H1 (cell line): ENCODE measurements at regions not wholly inside any gene's neighbourhood (a gene's known extent, or its start where the extent isn't known, plus 50 kb on each side); places are given as distances from the start of the nearest gene placed in this dataset.

Experiments used
- CTCF ChIA-PET: fragments of 300-600 bp; sonication (Branson Sonifier 250); formaldehyde crosslinking; loops from one replicate; lab custom pipeline; 2021; ENCODE audit not compliant: partially characterized antibody; lab: Charles Lee
- POLR2A ChIA-PET: fragments of 300-600 bp; sonication (Branson Sonifier 250); formaldehyde crosslinking; loops from one replicate; lab custom pipeline; 2021; ENCODE audit warnings: inconsistent platforms; ENCODE audit not compliant: partially characterized antibody; lab: Charles Lee
- DNase-seq, 2 experiments: peaks; one replicate each; pipeline versions ENCODE4 v3.0.0 to v3.0.0-alpha.2; 2010 to 2022; ENCODE audit warnings: low spot score in 2 of 2, low read depth in 1 of 2, mixed read lengths in 1 of 2
- FAIRE-seq: peaks from 2 replicates; lab custom pipeline; 2011; peaks lifted over from hg19 to GRCh38; lab: Jason Lieb, UNC
- H2AFZ ChIP-seq: 2 replicates; pipeline ENCODE4 v1.8.1; 2012; ENCODE audit warnings: low read length, inconsistent platforms
- H2AK5ac ChIP-seq: 2 replicates; pipeline ENCODE4 v1.6.1; 2013; ENCODE audit warnings: low read depth, low read length
- H2BK120ac ChIP-seq: replicated peaks from 2 replicates; pipeline ENCODE3; 2013; ENCODE audit warnings: low read depth, low read length, inconsistent platforms
- H2BK12ac ChIP-seq: 2 replicates; pipeline ENCODE4 v1.6.1; 2013; ENCODE audit warnings: low read depth, low read length
- H2BK15ac ChIP-seq: 2 replicates; pipeline ENCODE4 v1.6.1; 2013; ENCODE audit warnings: low read length
- H2BK20ac ChIP-seq: 2 replicates; pipeline ENCODE4 v1.6.1; 2013; ENCODE audit warnings: low read length
- H2BK5ac ChIP-seq: 2 replicates; pipeline ENCODE4 v1.6.1; 2013; ENCODE audit warnings: low read depth, low read length
- H3K14ac ChIP-seq: 2 replicates; pipeline ENCODE4 v1.6.1; 2013; ENCODE audit warnings: inconsistent platforms; ENCODE audit not compliant: insufficient read length
- H3K18ac ChIP-seq: 2 replicates; pipeline ENCODE4 v1.6.1; 2013; ENCODE audit warnings: low read length; ENCODE audit errors: extremely low read depth
- H3K23ac ChIP-seq: 2 replicates; pipeline ENCODE4 v1.6.1; 2013; ENCODE audit warnings: inconsistent platforms; ENCODE audit not compliant: insufficient read length
- H3K23me2 ChIP-seq: 2 replicates; pipeline ENCODE4 v1.6.1; 2013; ENCODE audit warnings: low read depth, low read length
- H3K27ac ChIP-seq: 2 replicates; pipeline ENCODE4 v1.6.1; 2011; ENCODE audit warnings: low read depth, low read length, inconsistent platforms
- H3K27me3 ChIP-seq, 4 experiments: replicated peaks in 1 of 4; 1 replicate in 1 of 4; 2 replicates in 3 of 4; pipeline versions ENCODE4 v1.6.1 to v1.8.1; 2011 to 2013; ENCODE audit warnings: low read length in 3 of 4, mild to moderate bottlenecking in 3 of 4, inconsistent platforms in 2 of 4, mixed read lengths in 2 of 4, moderate library complexity in 1 of 4; ENCODE audit not compliant: control insufficient read depth in 3 of 4, insufficient read depth in 3 of 4; ENCODE audit errors: extremely low read depth in 1 of 4
- H3K36me3 ChIP-seq, 4 experiments: 2 replicates each; pipeline versions ENCODE4 v1.6.1 to v1.8.1; 2011 to 2013; ENCODE audit warnings: mild to moderate bottlenecking in 4 of 4, low read length in 3 of 4, moderate library complexity in 2 of 4, control low read depth in 1 of 4, inconsistent platforms in 1 of 4; ENCODE audit not compliant: insufficient read depth in 4 of 4, control insufficient read depth in 2 of 4
- H3K4ac ChIP-seq: replicated peaks from 2 replicates; pipeline ENCODE3; 2013; ENCODE audit warnings: low read length, low read depth, mixed read lengths, inconsistent platforms; ENCODE audit not compliant: insufficient read length
- H3K4me1 ChIP-seq, 4 experiments: replicated peaks in 1 of 4; 1 replicate in 1 of 4; 2 replicates in 3 of 4; pipeline versions ENCODE4 v1.6.1 to v1.8.1; 2011 to 2013; ENCODE audit warnings: low read length in 3 of 4, inconsistent platforms in 2 of 4, mixed read lengths in 1 of 4; ENCODE audit not compliant: insufficient read depth in 4 of 4, control insufficient read depth in 3 of 4
- H3K4me2 ChIP-seq, 2 experiments: 2 replicates each; pipeline versions ENCODE4 v1.6.1 to v1.8.1; 2011 to 2013; ENCODE audit warnings: low read depth in 2 of 2, low read length in 2 of 2, control low read depth in 1 of 2, inconsistent platforms in 1 of 2, mild to moderate bottlenecking in 1 of 2; ENCODE audit not compliant: insufficient read depth in 1 of 2
- H3K4me3 ChIP-seq, 4 experiments: fragments of 200-600, 300-600 bp in 1 of 4; sonication (generic), shearing (Covaris generic), sonication (Bioruptor Twin) in 1 of 4; 2 replicates each; pipeline versions ENCODE4 v1.5.1 to v1.8.1; 2011 to 2016; ENCODE audit warnings: low read length in 4 of 4, low read depth in 3 of 4, control low read depth in 2 of 4, inconsistent platforms in 2 of 4, mild to moderate bottlenecking in 2 of 4, mixed read lengths in 1 of 4, moderate library complexity in 1 of 4; ENCODE audit not compliant: insufficient read depth in 2 of 4; ENCODE audit errors: extremely low read depth in 1 of 4
- H3K56ac ChIP-seq: replicated peaks from 2 replicates; pipeline ENCODE3; 2013; ENCODE audit warnings: low read depth, mild to moderate bottlenecking, mixed read lengths, low read length, inconsistent platforms; ENCODE audit not compliant: insufficient read length
- H3K79me1 ChIP-seq: 2 replicates; pipeline ENCODE4 v1.6.1; 2013; ENCODE audit warnings: low read depth, low read length, control low read depth
- H3K79me2 ChIP-seq, 2 experiments: 2 replicates each; pipeline versions ENCODE4 v1.6.1 to v1.8.1; 2012 to 2013; ENCODE audit warnings: low read length in 2 of 2, mild to moderate bottlenecking in 2 of 2, inconsistent platforms in 1 of 2; ENCODE audit not compliant: insufficient read depth in 2 of 2, control insufficient read depth in 1 of 2
- H3K9ac ChIP-seq, 4 experiments: replicated peaks in 1 of 4; 1 replicate in 1 of 4; 2 replicates in 3 of 4; pipeline versions ENCODE4 v1.6.1 to v1.8.1; 2011 to 2013; ENCODE audit warnings: low read depth in 3 of 4, low read length in 3 of 4, control low read depth in 2 of 4, mild to moderate bottlenecking in 2 of 4, moderate library complexity in 2 of 4, inconsistent platforms in 1 of 4; ENCODE audit errors: extremely low read depth in 1 of 4
- H3K9me3 ChIP-seq, 2 experiments: 2 replicates each; pipeline versions ENCODE4 v1.6.1 to v1.8.1; 2012 to 2013; ENCODE audit warnings: mild to moderate bottlenecking in 2 of 2, moderate library complexity in 2 of 2, control low read depth in 1 of 2, inconsistent platforms in 1 of 2, low read depth in 1 of 2, low read length in 1 of 2, mixed read lengths in 1 of 2; ENCODE audit not compliant: insufficient read depth in 2 of 2
- H4K20me1 ChIP-seq, 2 experiments: replicated peaks in 1 of 2; 2 replicates each; pipeline versions ENCODE3 to v1.8.1; 2011 to 2013; ENCODE audit warnings: inconsistent platforms in 2 of 2, low read length in 2 of 2, mild to moderate bottlenecking in 1 of 2; ENCODE audit not compliant: insufficient read depth in 2 of 2, control insufficient read depth in 1 of 2
- H4K5ac ChIP-seq: 2 replicates; pipeline ENCODE4 v1.6.1; 2013; ENCODE audit warnings: low read length, low read depth, mixed read lengths, inconsistent platforms; ENCODE audit not compliant: insufficient read length
- H4K8ac ChIP-seq: 2 replicates; pipeline ENCODE4 v1.8.0; 2013; ENCODE audit warnings: mild to moderate bottlenecking, moderate library complexity, low read length, inconsistent platforms; ENCODE audit not compliant: insufficient read depth; ENCODE audit errors: extremely low read depth
- H4K91ac ChIP-seq: replicated peaks from 2 replicates; pipeline ENCODE3; 2013; ENCODE audit warnings: low read length, mixed read lengths, inconsistent platforms; ENCODE audit not compliant: insufficient read length
- BRCA1 ChIP-seq: IDR thresholded peaks from 2 replicates; pipeline ENCODE4 v1.6.1; 2012; ENCODE audit warnings: low read depth, low read length, improper control_type of control experiment
- CBX5 ChIP-seq: fragments of 300-800, 300-1000 bp; sonication (generic); IDR thresholded peaks from 2 replicates; pipeline ENCODE4 v1.7.1; 2016; ENCODE audit warnings: antibody characterized with exemption, low read length, low read depth
- CEBPB ChIP-seq: IDR thresholded peaks from 2 replicates; pipeline ENCODE4 v1.6.1; 2012; ENCODE audit warnings: low read depth, low read length
- CHD2 ChIP-seq: IDR thresholded peaks from 2 replicates; pipeline ENCODE4 v1.6.1; 2012; ENCODE audit warnings: low read length, improper control_type of control experiment
- GTF2F1 ChIP-seq: IDR thresholded peaks from 2 replicates; pipeline ENCODE4 v1.6.1; 2012; ENCODE audit warnings: low read depth, low read length, improper control_type of control experiment, borderline replicate concordance
- HDAC6 ChIP-seq: IDR thresholded peaks from one replicate; pipeline ENCODE4 v1.7.1; 2012; ENCODE audit warnings: low read depth, mild to moderate bottlenecking, inconsistent platforms, low read length, moderate library complexity
- JUND ChIP-seq: IDR thresholded peaks from 2 replicates; pipeline ENCODE4 v1.6.1; 2011; ENCODE audit warnings: mild to moderate bottlenecking, improper control_type of control experiment, low read length
- MAFK ChIP-seq: IDR thresholded peaks from 2 replicates; pipeline ENCODE4 v1.6.1; 2012; ENCODE audit warnings: low read depth, mild to moderate bottlenecking, improper control_type of control experiment, low read length
- NRF1 ChIP-seq: IDR thresholded peaks from 2 replicates; pipeline ENCODE4 v1.6.1; 2011; ENCODE audit warnings: mild to moderate bottlenecking, low read depth, low read length, improper control_type of control experiment
- POLR2AphosphoS5 ChIP-seq: IDR thresholded peaks from 2 replicates; pipeline ENCODE4 v1.6.1; 2011; ENCODE audit warnings: low read depth, low read length
- POU5F1 ChIP-seq: IDR thresholded peaks from 2 replicates; pipeline ENCODE4 v1.6.1; 2011; ENCODE audit warnings: low read depth, mild to moderate bottlenecking, low read length, moderate library complexity
- RAD21 ChIP-seq, 2 experiments: IDR thresholded peaks in 1 of 2; conservative IDR thresholded peaks in 1 of 2; 2 replicates each; pipeline ENCODE4 v1.6.1; 2011; ENCODE audit warnings: low read depth in 2 of 2, low read length in 2 of 2, improper control_type of control experiment in 1 of 2, inconsistent platforms in 1 of 2, mild to moderate bottlenecking in 1 of 2, moderate library complexity in 1 of 2
- RBBP5 ChIP-seq: IDR thresholded peaks from 2 replicates; pipeline ENCODE4 v1.7.1; 2012; ENCODE audit warnings: low read depth, mild to moderate bottlenecking, inconsistent platforms, low read length, moderate library complexity, borderline replicate concordance
- RXRA ChIP-seq: IDR thresholded peaks from 2 replicates; pipeline ENCODE4 v1.6.1; 2011; ENCODE audit warnings: low read depth, mild to moderate bottlenecking, low read length, moderate library complexity; ENCODE audit not compliant: insufficient read depth
- SIX5 ChIP-seq: IDR thresholded peaks from 2 replicates; pipeline ENCODE4 v1.6.1; 2011; ENCODE audit warnings: mild to moderate bottlenecking, low read depth, low read length
- SP1 ChIP-seq: IDR thresholded peaks from 2 replicates; pipeline ENCODE4 v1.6.1; 2011; ENCODE audit warnings: low read depth, low read length
- SP2 ChIP-seq: IDR thresholded peaks from 2 replicates; pipeline ENCODE4 v1.6.1; 2012; ENCODE audit warnings: mild to moderate bottlenecking, low read length, inconsistent platforms
- WGBS, 2 experiments: shearing (Covaris generic) in 1 of 2; methylation state at CpG; one replicate each; pipeline versions ENCODE4 v1.1.6 to v1.1.7; 2013 to 2015; ENCODE audit warnings: low lambda C conversion rate in 2 of 2, mixed read lengths in 2 of 2, inconsistent platforms in 1 of 2, low coverage in 1 of 2, missing lambda C conversion rate in 1 of 2; ENCODE audit not compliant: insufficient replicate concordance in 2 of 2, insufficient coverage in 1 of 2, insufficient read length in 1 of 2; ENCODE audit errors: extremely low coverage in 1 of 2, missing lambda C conversion rate in 1 of 2; 5-methylcytosine and 5-hydroxymethylcytosine counted together

GRCh38 chr5:159422910-159423309 is 92.6 kb upstream of the IL12B start:
- no peak overlapping the region for H3K18ac ChIP-seq
- no peak for FAIRE-seq
- H3K4me2 ChIP-seq, result no peak overlapping the region
- no peak for DNase-seq
- no peak overlapping the region for H3K27ac ChIP-seq
- POLR2A ChIA-PET, result no interaction called here
- no peak overlapping the region for H4K8ac ChIP-seq
- no peaks in the 10 kb centered on the region; the same call in 1 of the 2 replicates for H3K23me2 ChIP-seq
- no peak overlapping the region for H3K14ac ChIP-seq
- no peak overlapping the region for H2BK15ac ChIP-seq
- H2AFZ ChIP-seq, result no peak overlapping the region
- no peak overlapping the region for H2BK120ac ChIP-seq
- no peak overlapping the region for H2AK5ac ChIP-seq
- H3K4ac ChIP-seq, result no peak overlapping the region
- CTCF ChIA-PET, result interaction anchor here (4.1 kb wide), 1 partner anchor 19 kb away, joined by 30 read pairs; no protein-coding TSS in a partner anchor
- WGBS, 2 experiments, result 91% methylated on average over 2 of the region's 2 CpGs; no CpG with 5 or more reads in 1 of the 2 experiments
- no peak overlapping the region for H3K9ac ChIP-seq
- no peak overlapping the region for H2BK5ac ChIP-seq
- H4K20me1 ChIP-seq, result no peaks in the 10 kb centered on the region
- H3K27me3 ChIP-seq, result peaks cover 0 to 1% (median 0%) of the 10 kb centered on the region in 4 experiments; a peak in 1 of 7 replicates
- H4K91ac ChIP-seq, result no peak overlapping the region
- H2BK20ac ChIP-seq, result no peak overlapping the region
- H4K5ac ChIP-seq, result no peak overlapping the region
- peaks cover 0 to 2% (median 0%) of the 10 kb centered on the region in 4 experiments; a peak in 1 of 7 replicates for H3K4me1 ChIP-seq
- H3K23ac ChIP-seq, result no peak overlapping the region
- H3K9me3 ChIP-seq, result no peaks in the 10 kb centered on the region
- no peaks in the 10 kb centered on the region for H3K79me2 ChIP-seq
- H3K4me3 ChIP-seq, result no peak overlapping the region
- no peaks in the 10 kb centered on the region for H3K36me3 ChIP-seq
- H2BK12ac ChIP-seq, result no peak overlapping the region
- H3K79me1 ChIP-seq, result no peaks in the 10 kb centered on the region
- H3K56ac ChIP-seq, result no peak overlapping the region
- TF ChIP-seq MAFK (no peak), JUND (no peak), BRCA1 (no peak), CHD2 (no peak), RBBP5 (no peak), GTF2F1 (no peak), SP2 (no peak), HDAC6 (no peak), SP1 (no peak), RXRA (no peak), CBX5 (no peak), POLR2AphosphoS5 (no peak), RAD21 (IDR thresholded peaks at IDR 0.05 in 1 of 2, conservative IDR thresholded peaks at IDR 0.05 in 1 of 2; ENCODE audit: low read depth in 2 of 2, low read length in 2 of 2) (no peak), POU5F1 (no peak), CEBPB (no peak), NRF1 (no peak), SIX5 (no peak)
